H9 (cell line): ENCODE measurements at regions not wholly inside any gene's neighbourhood (a gene's known extent, or its start where the extent isn't known, plus 50 kb on each side); places are given as distances from the start of the nearest gene placed in this dataset.
A peak's percentile ranks its signal among the peaks of the same experiment; 100 is the strongest.

Experiments used
- DNase-seq: peaks from one replicate; pipeline ENCODE4 v3.0.0-alpha.2; 2017
- H2AFZ ChIP-seq: one replicate; pipeline ENCODE4 v1.6.1; 2013; ENCODE audit warnings: mild to moderate bottlenecking, low read length, control low read depth, moderate library complexity
- H2AK5ac ChIP-seq: 2 replicates; pipeline ENCODE4 v1.6.1; 2013; ENCODE audit warnings: low read length, control low read depth, mixed read lengths; ENCODE audit not compliant: insufficient read length
- H2BK120ac ChIP-seq: one replicate; pipeline ENCODE4 v1.6.1; 2013; ENCODE audit warnings: low read depth, mild to moderate bottlenecking, low read length, control low read depth, inconsistent platforms; ENCODE audit not compliant: poor library complexity, severe bottlenecking
- H2BK12ac ChIP-seq: 2 replicates; pipeline ENCODE4 v1.6.1; 2013; ENCODE audit warnings: low read length, control low read depth, mixed read lengths, low read depth; ENCODE audit not compliant: insufficient read length
- H2BK15ac ChIP-seq: 2 replicates; pipeline ENCODE4 v1.6.1; 2013; ENCODE audit warnings: low read depth, low read length, control low read depth
- H2BK20ac ChIP-seq: one replicate; pipeline ENCODE4 v1.6.1; 2013; ENCODE audit warnings: low read depth, mild to moderate bottlenecking, low read length, control low read depth, inconsistent platforms; ENCODE audit not compliant: poor library complexity, severe bottlenecking
- H2BK5ac ChIP-seq: 2 replicates; pipeline ENCODE4 v1.6.1; 2013; ENCODE audit warnings: low read length, control low read depth, mixed read lengths; ENCODE audit not compliant: insufficient read length
- H3K14ac ChIP-seq: 2 replicates; pipeline ENCODE4 v1.6.1; 2013; ENCODE audit warnings: low read length, control low read depth; ENCODE audit not compliant: insufficient read depth
- H3K18ac ChIP-seq: 2 replicates; pipeline ENCODE4 v1.6.1; 2013; ENCODE audit warnings: low read depth, mild to moderate bottlenecking, mixed read lengths, low read length, control low read depth; ENCODE audit not compliant: insufficient read length
- H3K23ac ChIP-seq: 2 replicates; pipeline ENCODE4 v1.6.1; 2013; ENCODE audit warnings: low read length, control low read depth, mixed read lengths, low read depth; ENCODE audit not compliant: insufficient read length
- H3K23me2 ChIP-seq: 2 replicates; pipeline ENCODE4 v1.6.1; 2013; ENCODE audit warnings: low read depth, mild to moderate bottlenecking, mixed read lengths, low read length, control low read depth; ENCODE audit not compliant: insufficient read length, poor library complexity, severe bottlenecking
- H3K27ac ChIP-seq: 2 replicates; pipeline ENCODE4 v1.5.1; 2013; ENCODE audit warnings: low read length, control low read depth, mixed read lengths, low read depth; ENCODE audit not compliant: insufficient read length
- H3K27me3 ChIP-seq: 2 replicates; pipeline ENCODE4 v1.6.1; 2013; ENCODE audit warnings: low read length, control low read depth, inconsistent platforms; ENCODE audit not compliant: insufficient read depth
- H3K4ac ChIP-seq: 2 replicates; pipeline ENCODE4 v1.6.1; 2013; ENCODE audit warnings: low read depth, mild to moderate bottlenecking, control low read depth, inconsistent platforms, low read length, moderate library complexity
- H3K4me1 ChIP-seq: 2 replicates; pipeline ENCODE4 v1.6.1; 2013; ENCODE audit warnings: low read length, control low read depth, inconsistent platforms; ENCODE audit not compliant: insufficient read depth
- H3K4me2 ChIP-seq: 2 replicates; pipeline ENCODE4 v1.6.1; 2013; ENCODE audit warnings: low read length, control low read depth, mixed read lengths; ENCODE audit not compliant: insufficient read length, insufficient read depth
- H3K56ac ChIP-seq: 2 replicates; pipeline ENCODE4 v1.6.1; 2013; ENCODE audit warnings: low read depth, mild to moderate bottlenecking, mixed read lengths, low read length, control low read depth; ENCODE audit not compliant: insufficient read length
- H3K79me1 ChIP-seq: 2 replicates; pipeline ENCODE4 v1.6.1; 2013; ENCODE audit warnings: low read depth, mild to moderate bottlenecking, moderate library complexity, low read length, control low read depth, inconsistent platforms; ENCODE audit not compliant: insufficient read depth, poor library complexity, severe bottlenecking
- H3K79me2 ChIP-seq: 2 replicates; pipeline ENCODE4 v1.6.1; 2013; ENCODE audit warnings: low read length, control low read depth, inconsistent platforms; ENCODE audit not compliant: insufficient read depth
- H3K9ac ChIP-seq: 2 replicates; pipeline ENCODE4 v1.6.1; 2013; ENCODE audit warnings: low read length, control low read depth, mixed read lengths; ENCODE audit not compliant: insufficient read length; ENCODE audit errors: extremely low read depth
- H3K9me3 ChIP-seq: one replicate; pipeline ENCODE4 v1.6.1; 2013; ENCODE audit warnings: low read depth, low read length, inconsistent platforms; ENCODE audit not compliant: control insufficient read depth
- H3T11ph ChIP-seq: one replicate; pipeline ENCODE4 v1.6.1; 2013; ENCODE audit warnings: mild to moderate bottlenecking, low read length, control low read depth, inconsistent platforms
- H4K20me1 ChIP-seq: one replicate; pipeline ENCODE4 v1.6.1; 2013; ENCODE audit not compliant: control insufficient read depth, insufficient read length, insufficient read depth
- H4K5ac ChIP-seq: 2 replicates; pipeline ENCODE4 v1.6.1; 2013; ENCODE audit warnings: low read depth, mild to moderate bottlenecking, mixed read lengths, low read length, control low read depth; ENCODE audit not compliant: insufficient read length
- H4K8ac ChIP-seq: replicated peaks from 2 replicates; pipeline ENCODE4 v1.6.1; 2013; ENCODE audit warnings: low read length, control low read depth, mixed read lengths, low read depth; ENCODE audit not compliant: insufficient read length
- H4K91ac ChIP-seq: 2 replicates; pipeline ENCODE4 v1.6.1; 2013; ENCODE audit warnings: low read depth, mild to moderate bottlenecking, moderate library complexity, mixed read lengths, low read length, control low read depth; ENCODE audit not compliant: insufficient read length
- H3K27ac Mint-ChIP-seq, 3 experiments: 2 replicates in 2 of 3; 3 replicates in 1 of 3; pipeline ENCODE4 v1.8.0; 2020 to 2021; ENCODE audit warnings: mixed read lengths in 3 of 3, mild to moderate bottlenecking in 1 of 3, moderate library complexity in 1 of 3
- H3K27me3 Mint-ChIP-seq: 2 replicates; pipeline ENCODE4 v1.8.0; 2021; ENCODE audit warnings: low read depth, mild to moderate bottlenecking, moderate library complexity, mixed read lengths
- H3K36me3 Mint-ChIP-seq, 3 experiments: 2 replicates in 2 of 3; 3 replicates in 1 of 3; pipeline ENCODE4 v1.8.0; 2020 to 2021; ENCODE audit warnings: low read depth in 3 of 3, mixed read lengths in 3 of 3; ENCODE audit not compliant: insufficient read depth in 1 of 3
- H3K4me1 Mint-ChIP-seq, 2 experiments: 2 replicates each; pipeline ENCODE4 v1.8.0; 2020; ENCODE audit warnings: mixed read lengths in 2 of 2
- H3K4me3 Mint-ChIP-seq, 2 experiments: 2 replicates in 1 of 2; 3 replicates in 1 of 2; pipeline ENCODE4 v1.8.0; 2020 to 2021; ENCODE audit warnings: mild to moderate bottlenecking in 2 of 2, mixed read lengths in 2 of 2, moderate library complexity in 1 of 2
- H3K9me3 Mint-ChIP-seq, 2 experiments: 2 replicates in 1 of 2; 3 replicates in 1 of 2; pipeline ENCODE4 v1.8.0; 2020; ENCODE audit warnings: mild to moderate bottlenecking in 2 of 2, mixed read lengths in 2 of 2, moderate library complexity in 1 of 2
- CTCF ChIP-seq: fragments of 200-600 bp; sonication (generic); conservative IDR thresholded peaks from 3 replicates; pipeline ENCODE4 v1.8.0; 2021; ENCODE audit warnings: antibody characterized with exemption, mild to moderate bottlenecking
- WGBS: extraction: QIAGEN DNeasy Blood & Tissue Kit; methylation state at CpG from one replicate; pipeline ENCODE4 v1.1.7; 2013; ENCODE audit warnings: missing lambda C conversion rate, low lambda C conversion rate, mixed read lengths; ENCODE audit not compliant: insufficient read length; ENCODE audit errors: extremely low coverage; 5-methylcytosine and 5-hydroxymethylcytosine counted together

- DNase-seq: no peak
- H2BK5ac ChIP-seq: no peak overlapping the region
- no peak overlapping the region for H3K23ac ChIP-seq
- H2BK15ac ChIP-seq: no peak overlapping the region
- H3K9me3 Mint-ChIP-seq: no peaks in the 10 kb centered on the region; a peak in 1 of 5 replicates
- no peak overlapping the region for H2BK20ac ChIP-seq
- no peak overlapping the region for H4K91ac ChIP-seq
- H3K4me1 Mint-ChIP-seq: peaks cover 17 to 26% of the 10 kb centered on the region in 2 experiments
- H3K9ac ChIP-seq: no peak overlapping the region
- peaks cover 7% of the 10 kb centered on the region; the same call in 1 of the 2 replicates for H3K4me1 ChIP-seq
- no peak overlapping the region for H3K4me3 Mint-ChIP-seq
- no peak overlapping the region for H2BK12ac ChIP-seq
- H3K79me1 ChIP-seq: no peaks in the 10 kb centered on the region
- H3K9me3 ChIP-seq: no peaks in the 10 kb centered on the region
- H4K20me1 ChIP-seq: no peaks in the 10 kb centered on the region
- H3K4ac ChIP-seq: no peak overlapping the region
- H3K23me2 ChIP-seq: no peaks in the 10 kb centered on the region
- H3K27ac ChIP-seq: no peak overlapping the region
- H3K14ac ChIP-seq: no peak overlapping the region
- no peaks in the 10 kb centered on the region for H3K79me2 ChIP-seq
- no peaks in the 10 kb centered on the region for H3K27me3 ChIP-seq
- H4K5ac ChIP-seq: no peak overlapping the region
- H3T11ph ChIP-seq: no peak overlapping the region
- no peak overlapping the region for H3K18ac ChIP-seq
- H4K8ac ChIP-seq: no peak overlapping the region
- WGBS: no CpG with 5 or more reads among the region's 5 CpGs
- H2AK5ac ChIP-seq: no peak overlapping the region
- no peak overlapping the region for H2AFZ ChIP-seq
- peaks cover 0 to 7% (median 0%) of the 10 kb centered on the region in 3 experiments; a peak in 3 of 7 replicates for H3K36me3 Mint-ChIP-seq
- H3K56ac ChIP-seq: no peak overlapping the region
- no peak for TF ChIP-seq CTCF
- no peaks in the 10 kb centered on the region for H3K27me3 Mint-ChIP-seq
- no peak overlapping the region for H2BK120ac ChIP-seq
- peak overlapping the region in 2 of 3 experiments; percentile 12 to 27; a peak in 2 of 7 replicates for H3K27ac Mint-ChIP-seq
- H3K4me2 ChIP-seq: no peak overlapping the region
Observed at GRCh38 chr21:27371115-27371974, 404.5 kb upstream of the ADAMTS5 start.
